ENCODE measurements at regions not wholly inside any gene's neighbourhood (a gene's known extent, or its start where the extent isn't known, plus 50 kb on each side); places are given as distances from the start of the nearest gene placed in this dataset.
"Not testable (repeated sequence)": the region's sequence is repeated elsewhere in the genome, so short reads cannot be mapped to it uniquely, and the experiment has no call there.

GRCh38 chrX:35622601-35623000 lies 175.5 kb upstream of the MAGEB16 start:
- DNase-seq: no peak

DNA sequence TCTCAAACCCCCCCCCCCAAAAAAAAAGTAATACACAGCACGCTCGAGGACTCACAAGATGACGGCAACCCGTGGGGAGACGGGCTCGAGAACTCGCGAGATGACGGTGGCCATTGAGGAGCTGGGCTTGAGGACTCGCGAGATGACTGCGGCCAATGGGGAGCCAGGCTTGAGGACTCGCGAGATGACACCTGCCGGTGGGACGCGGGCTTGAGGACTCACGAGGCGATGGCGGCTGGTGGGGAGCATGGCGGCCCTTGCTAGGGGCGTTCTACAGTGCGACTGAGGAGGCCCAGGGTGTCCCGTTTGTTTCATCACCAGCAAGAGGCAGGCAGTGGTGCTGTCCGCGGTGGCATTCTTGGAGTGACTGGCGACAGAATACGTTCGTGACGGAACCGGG lies 172.4 kb upstream of the MAGEB16 start:
- no peak for DNase-seq

DNA sequence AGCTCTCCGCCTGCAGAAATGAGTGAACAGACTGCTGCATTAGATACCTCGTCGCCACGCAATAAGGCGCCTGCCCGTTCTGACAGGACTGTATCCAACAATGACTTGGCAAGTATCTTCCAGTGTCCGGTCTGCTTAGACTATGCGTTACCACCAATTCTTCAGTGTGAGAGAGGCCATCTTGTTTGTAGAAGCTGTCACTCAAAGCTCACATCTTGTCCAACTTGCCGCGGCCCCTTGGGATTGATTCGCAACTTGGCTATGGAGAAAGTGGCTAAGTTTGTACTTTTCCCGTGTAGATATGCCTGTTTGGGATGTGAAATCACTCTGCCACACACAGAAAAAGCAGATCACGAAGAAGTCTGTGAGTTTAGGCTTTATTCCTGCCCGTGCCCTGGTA lies 172.0 kb upstream of the MAGEB16 start:
- DNase-seq: no peak

DNA sequence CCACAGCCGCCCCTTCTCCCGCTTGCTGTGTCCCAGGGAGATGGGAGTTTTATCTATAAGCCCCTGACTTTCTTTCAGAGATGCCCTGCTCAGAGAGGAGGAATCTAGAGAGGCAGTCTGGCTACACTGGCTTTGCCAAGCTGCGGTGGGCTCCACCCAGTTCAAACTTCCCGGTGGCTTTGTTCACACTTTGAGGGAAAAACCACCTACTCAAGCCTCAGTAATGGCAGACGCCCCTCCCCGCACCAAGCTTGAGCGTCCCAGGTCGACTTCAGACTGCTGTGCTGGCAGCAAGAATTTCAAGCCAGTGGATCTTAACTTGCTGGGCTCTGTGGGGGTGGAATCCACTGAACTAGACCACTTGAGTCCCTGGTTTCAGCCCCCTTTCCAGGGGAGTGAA lies 162.2 kb upstream of the MAGEB16 start:
- not testable (repeated sequence) for DNase-seq

DNA sequence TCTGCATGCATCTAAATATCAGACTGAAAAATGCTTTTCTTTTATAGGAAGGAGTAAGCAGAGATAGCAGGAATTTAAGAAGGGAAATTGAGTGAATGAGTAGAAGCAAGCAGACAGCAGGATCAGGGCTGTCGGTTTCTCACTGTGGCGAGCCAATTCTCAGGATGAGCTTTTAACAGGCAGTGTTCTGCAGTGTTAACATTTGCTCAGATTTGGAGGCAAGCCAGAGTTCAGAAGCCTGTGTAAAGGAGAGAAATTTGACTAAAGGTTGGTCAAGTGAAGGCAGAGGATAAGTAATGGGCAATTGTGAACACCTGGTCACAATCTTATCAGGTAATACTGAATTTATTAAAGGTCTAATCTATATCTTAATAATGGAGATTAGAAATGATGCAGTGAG lies 133.3 kb upstream of the MAGEB16 start:
- no peak for DNase-seq

DNA sequence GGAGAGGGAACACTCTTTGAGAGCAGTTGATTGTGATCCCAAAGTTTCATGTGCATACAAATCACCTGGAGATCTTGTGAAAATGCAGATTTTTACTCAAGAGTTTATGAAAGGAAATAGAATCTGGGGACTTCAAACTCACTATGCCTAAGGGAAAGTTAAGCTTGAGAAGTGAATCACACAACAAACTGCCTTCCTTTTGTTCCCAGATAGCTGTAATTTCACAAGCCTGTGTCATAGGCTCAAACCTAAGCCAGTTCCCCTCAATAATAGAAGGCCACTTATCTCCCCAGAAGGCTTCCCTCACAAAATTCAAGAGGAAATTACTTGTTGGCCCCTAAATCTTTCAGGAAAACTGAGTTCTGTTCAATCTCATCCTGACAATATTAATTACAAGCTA lies 132.8 kb upstream of the MAGEB16 start:
- no peak for DNase-seq

GRCh38 chrX:35670889-35671288 lies 127.3 kb upstream of the MAGEB16 start:
- no peak for DNase-seq

- DNase-seq: no peak
Measured at GRCh38 chrX:35675151-35675550, 123.0 kb upstream of the MAGEB16 start.

GRCh38 chrX:35680940-35681346 lies 117.2 kb upstream of the MAGEB16 start:
- DNase-seq: no peak

DNA sequence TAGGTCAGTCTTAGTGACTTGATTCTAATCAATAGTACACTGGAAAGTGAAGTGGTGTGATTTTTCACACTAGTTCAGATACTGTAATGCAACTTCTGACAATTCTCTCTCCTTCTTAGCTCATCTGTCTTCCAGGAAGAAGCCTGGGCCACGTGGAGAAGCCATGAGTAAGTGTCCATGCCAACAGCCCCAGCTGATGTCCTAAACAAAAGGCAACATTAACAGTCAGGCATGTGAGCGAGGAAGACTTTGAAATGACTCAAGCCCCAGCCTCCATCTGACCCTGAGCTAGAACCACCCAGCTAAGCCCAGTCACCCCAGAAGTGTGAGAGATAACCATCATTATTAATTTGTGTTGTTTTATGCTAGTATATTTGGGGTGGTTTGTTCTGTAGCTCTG lies 115.7 kb upstream of the MAGEB16 start:
- no peak for DNase-seq

GRCh38 chrX:35696760-35697234 lies 101.3 kb upstream of the MAGEB16 start:
- no peak for DNase-seq

GRCh38 chrX:35699642-35700041 lies 98.5 kb upstream of the MAGEB16 start:
- no peak for DNase-seq

DNA sequence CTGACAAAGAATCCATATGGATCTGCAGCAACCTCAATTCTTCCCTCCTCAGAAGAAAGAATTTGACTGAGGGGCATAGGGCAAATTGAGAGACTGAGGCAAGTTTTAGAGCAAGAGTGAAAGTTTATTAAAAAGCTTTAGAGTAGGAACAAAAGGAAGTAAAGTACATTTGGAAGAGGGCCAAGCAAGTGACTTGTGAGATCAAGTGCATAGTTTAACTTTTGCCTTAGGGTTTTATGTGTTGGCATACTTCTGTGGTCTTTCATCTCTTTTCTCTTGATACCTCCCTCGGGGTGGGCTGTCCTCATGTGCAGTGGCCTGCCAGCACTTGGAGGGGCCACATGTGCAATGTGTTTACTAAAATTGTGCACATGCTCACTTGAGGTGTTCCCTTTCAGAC lies 98.0 kb upstream of the MAGEB16 start:
- no peak for DNase-seq

GRCh38 chrX:35711281-35711680 lies 86.9 kb upstream of the MAGEB16 start:
- no peak for DNase-seq

DNA sequence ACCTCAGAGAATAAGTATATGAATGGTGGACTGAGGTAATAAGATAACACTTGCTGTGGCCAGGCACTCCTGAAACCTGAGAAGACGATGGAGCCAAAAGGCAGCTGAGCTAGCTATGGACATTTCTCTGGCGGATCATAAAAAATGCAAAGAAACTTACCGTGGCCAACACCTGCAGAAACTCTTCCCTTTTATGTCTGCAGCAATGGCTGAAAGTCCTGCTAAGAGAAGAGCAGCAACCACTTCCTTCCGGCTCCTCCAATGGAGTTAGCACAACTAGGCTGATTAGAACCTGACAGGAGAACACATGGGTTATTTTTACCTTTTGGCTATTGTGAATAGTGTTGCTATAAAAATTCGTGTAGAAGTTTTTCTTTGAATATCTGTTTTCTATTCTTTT lies 76.0 kb upstream of the MAGEB16 start:
- DNase-seq: no peak

- DNase-seq: no peak
Measured at GRCh38 chrX:35726176-35726575, 72.0 kb upstream of the MAGEB16 start.

- DNase-seq: no peak
Measured at GRCh38 chrX:35728481-35728880, 69.7 kb upstream of the MAGEB16 start.

- no peak for DNase-seq
Measured at GRCh38 chrX:35733879-35734278, 64.3 kb upstream of the MAGEB16 start.

DNA sequence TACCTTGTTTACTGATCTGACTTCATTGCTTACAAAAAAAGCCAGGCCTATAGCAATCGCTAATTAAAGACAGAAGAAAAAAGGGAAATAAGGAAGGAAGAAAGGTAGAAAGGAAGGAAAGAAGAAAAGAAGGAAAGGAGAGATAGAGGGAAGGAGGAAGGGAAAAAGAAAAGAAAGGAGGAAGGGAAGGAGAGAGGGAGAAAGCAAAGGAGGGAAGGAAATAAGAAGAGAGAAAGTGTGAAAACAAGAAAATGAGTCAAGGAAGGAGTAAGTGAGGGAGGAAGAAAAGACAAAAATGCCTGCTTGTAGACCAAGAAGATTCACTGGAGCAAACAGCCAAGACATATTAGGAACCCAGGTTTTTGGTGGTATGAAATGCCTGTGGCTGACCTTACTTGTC lies 57.0 kb upstream of the MAGEB16 start:
- DNase-seq: no peak

GRCh38 chrX:35743331-35743730 lies 54.8 kb upstream of the MAGEB16 start:
- DNase-seq: no peak
